GM12865 (cell line): ENCODE measurements at regions not wholly inside any gene's neighbourhood (a gene's known extent, or its start where the extent isn't known, plus 50 kb on each side); places are given as distances from the start of the nearest gene placed in this dataset.

Source experiments
- DNase-seq: peaks from one replicate; pipeline ENCODE4 v3.0.0; 2010; ENCODE audit warnings: low read depth
- H3K4me3 ChIP-seq: 2 replicates; pipeline ENCODE4 v1.5.1; 2011; ENCODE audit warnings: mild to moderate bottlenecking, low read depth, low read length, control low read depth
- CTCF ChIP-seq: IDR thresholded peaks from 2 replicates; pipeline ENCODE4 v1.5.1; 2011; ENCODE audit warnings: low read length, control low read depth, low read depth, inconsistent platforms; ENCODE audit not compliant: insufficient read depth; ENCODE audit errors: missing control alignments

DNA sequence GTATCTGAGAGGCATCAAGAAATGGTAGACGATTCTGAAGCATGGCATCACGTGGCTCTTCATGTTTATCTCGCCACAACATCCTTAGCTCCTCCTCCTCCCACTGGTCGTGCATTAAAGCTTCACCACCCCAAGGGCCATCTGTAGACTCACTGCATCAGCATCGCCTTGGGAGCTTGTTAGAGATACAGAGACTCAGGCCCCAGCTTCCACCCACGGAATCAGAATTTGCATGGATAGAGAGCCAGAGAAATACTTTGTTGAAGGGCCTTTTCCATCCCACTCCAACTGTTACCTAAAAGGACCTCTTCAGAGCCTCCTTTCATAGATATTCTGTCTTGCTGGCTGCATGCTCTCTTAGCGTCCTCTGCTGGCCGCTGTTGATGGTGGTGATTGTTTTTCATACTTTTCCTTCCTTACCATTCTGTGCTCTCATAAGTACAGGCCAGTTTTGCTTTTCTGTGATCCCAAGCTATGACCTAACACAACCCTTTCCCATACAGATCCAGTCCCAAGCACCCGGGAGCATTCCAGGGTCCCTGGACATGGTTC is 1049.4 kb upstream of the EEF2KMT start:
- DNase-seq, result no peak
- TF ChIP-seq CTCF, result no peak
- H3K4me3 ChIP-seq, result no peak overlapping the region

DNA sequence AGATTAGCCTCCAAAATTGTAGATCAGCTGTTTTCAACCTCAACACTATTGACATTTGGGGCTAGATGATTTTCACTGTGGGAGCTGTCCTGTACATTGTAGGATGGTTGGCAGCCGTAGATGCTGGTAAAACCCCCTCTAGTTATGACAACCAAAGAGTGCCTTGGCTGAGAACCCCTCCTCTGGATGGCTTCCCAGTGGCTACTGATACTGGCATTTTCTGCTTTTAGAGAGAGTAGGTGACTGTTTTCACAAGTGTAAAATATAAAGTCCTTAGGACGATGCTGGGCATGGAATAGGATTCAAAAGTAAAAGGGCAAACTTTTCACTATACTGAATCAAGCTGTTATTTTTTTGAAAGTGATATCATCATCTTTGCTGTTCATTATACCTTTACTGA is 1048.8 kb upstream of the EEF2KMT start:
- DNase-seq, result no peak
- H3K4me3 ChIP-seq, result no peak overlapping the region
- TF ChIP-seq CTCF, result no peak

DNA sequence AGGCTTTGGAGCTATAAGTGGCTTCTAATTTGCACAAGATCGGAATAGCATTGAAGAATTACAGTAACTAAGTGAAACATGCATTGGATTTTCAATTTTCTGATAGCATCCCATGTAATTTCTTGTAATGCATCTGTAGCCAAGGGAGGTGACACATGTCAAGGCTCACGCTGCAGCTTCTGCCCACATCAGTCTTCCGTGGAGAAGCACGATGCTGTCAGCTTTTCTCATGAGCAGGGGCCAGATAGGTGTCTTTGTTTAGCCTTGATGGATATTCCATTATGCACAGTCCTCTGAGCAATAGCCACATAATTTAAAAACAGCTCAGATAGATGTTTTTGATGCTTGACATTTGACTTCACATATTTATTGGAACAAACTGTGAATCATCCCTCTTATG is 1046.9 kb upstream of the EEF2KMT start:
- H3K4me3 ChIP-seq, result no peak overlapping the region
- DNase-seq, result no peak
- TF ChIP-seq CTCF, result no peak

- no peak overlapping the region for H3K4me3 ChIP-seq
- TF ChIP-seq CTCF, result no peak
- DNase-seq, result no peak
These were observed 1045.4 kb upstream of the EEF2KMT start for GRCh38 chr16:6143020-6143419.

GRCh38 chr16:6133009-6133557 is 1035.5 kb upstream of the EEF2KMT start:
- no peak overlapping the region for H3K4me3 ChIP-seq
- no peak for TF ChIP-seq CTCF
- DNase-seq, result no peak

- DNase-seq, result no peak
- no peak for TF ChIP-seq CTCF
- no peak overlapping the region for H3K4me3 ChIP-seq
These were observed 1034.5 kb upstream of the EEF2KMT start for GRCh38 chr16:6132121-6132520.

GRCh38 chr16:6131526-6132050 is 1034.0 kb upstream of the EEF2KMT start:
- H3K4me3 ChIP-seq, result no peak overlapping the region
- no peak for DNase-seq
- no peak for TF ChIP-seq CTCF
